Osteocyte (in vitro differentiated cells): ENCODE measurements at regions not wholly inside any gene's neighbourhood (a gene's known extent, or its start where the extent isn't known, plus 50 kb on each side); places are given as distances from the start of the nearest gene placed in this dataset.
A peak's percentile ranks its signal among the peaks of the same experiment; 100 is the strongest.
"Not testable (repeated sequence)": the region's sequence is repeated elsewhere in the genome, so short reads cannot be mapped to it uniquely, and the experiment has no call there.

Source experiments
- DNase-seq: peaks from one replicate; pipeline ENCODE4 v3.0.0; 2021; ENCODE audit warnings: mixed read lengths; ENCODE audit not compliant: unreplicated experiment; ENCODE audit errors: extremely low spot score
- H3K27ac Mint-ChIP-seq: one replicate; pipeline ENCODE4 v1.8.0; 2021; ENCODE audit warnings: mild to moderate bottlenecking, mixed read lengths; ENCODE audit not compliant: unreplicated experiment
- H3K27me3 Mint-ChIP-seq: one replicate; pipeline ENCODE4 v1.8.0; 2021; ENCODE audit warnings: mixed read lengths; ENCODE audit not compliant: unreplicated experiment
- H3K36me3 Mint-ChIP-seq: one replicate; pipeline ENCODE4 v1.8.0; 2021; ENCODE audit warnings: mixed read lengths; ENCODE audit not compliant: unreplicated experiment
- H3K4me1 Mint-ChIP-seq: one replicate; pipeline ENCODE4 v1.8.0; 2021; ENCODE audit warnings: mixed read lengths; ENCODE audit not compliant: unreplicated experiment
- H3K4me3 Mint-ChIP-seq: one replicate; pipeline ENCODE4 v1.8.0; 2021; ENCODE audit warnings: mild to moderate bottlenecking, moderate library complexity, mixed read lengths; ENCODE audit not compliant: unreplicated experiment
- H3K9me3 Mint-ChIP-seq: one replicate; pipeline ENCODE4 v1.8.0; 2021; ENCODE audit warnings: mixed read lengths; ENCODE audit not compliant: unreplicated experiment

- H3K36me3 Mint-ChIP-seq, H3K27me3 Mint-ChIP-seq, H3K4me1 Mint-ChIP-seq, DNase-seq, H3K9me3 Mint-ChIP-seq, H3K27ac Mint-ChIP-seq, H3K4me3 Mint-ChIP-seq: not testable (repeated sequence)
These were observed 1632.4 kb downstream of the RPIA start for GRCh38 chr2:90323612-90324558.

GRCh38 chr2:90324672-90325071 is 1633.2 kb downstream of the RPIA start:
- H3K4me1 Mint-ChIP-seq, H3K27ac Mint-ChIP-seq, DNase-seq, H3K9me3 Mint-ChIP-seq, H3K36me3 Mint-ChIP-seq, H3K4me3 Mint-ChIP-seq, H3K27me3 Mint-ChIP-seq: not testable (repeated sequence)

- H3K27me3 Mint-ChIP-seq, DNase-seq, H3K9me3 Mint-ChIP-seq: not testable (repeated sequence)
These were observed 1634.4 kb downstream of the RPIA start for GRCh38 chr2:90325796-90326353.

GRCh38 chr2:90355546-90355945 is 1664.1 kb downstream of the RPIA start:
- not testable (repeated sequence) for DNase-seq, H3K4me1 Mint-ChIP-seq, H3K27me3 Mint-ChIP-seq, H3K36me3 Mint-ChIP-seq, H3K4me3 Mint-ChIP-seq, H3K27ac Mint-ChIP-seq
- peaks cover 11% of the 10 kb centered on the region for H3K9me3 Mint-ChIP-seq

More at GRCh38 chr2:90325796-90326353, 1634.4 kb downstream of the RPIA start:
- not testable (repeated sequence) for H3K4me1 Mint-ChIP-seq, H3K4me3 Mint-ChIP-seq, H3K27ac Mint-ChIP-seq, H3K36me3 Mint-ChIP-seq

GRCh38 chr2:90359344-90359743 is 1667.9 kb downstream of the RPIA start:
- DNase-seq, H3K36me3 Mint-ChIP-seq, H3K27me3 Mint-ChIP-seq, H3K27ac Mint-ChIP-seq, H3K9me3 Mint-ChIP-seq, H3K4me3 Mint-ChIP-seq, H3K4me1 Mint-ChIP-seq: not testable (repeated sequence)

- H3K4me1 Mint-ChIP-seq, H3K9me3 Mint-ChIP-seq, H3K4me3 Mint-ChIP-seq, H3K27ac Mint-ChIP-seq, H3K36me3 Mint-ChIP-seq, H3K27me3 Mint-ChIP-seq: not testable (repeated sequence)
- DNase-seq = peak; percentile 83
These were observed 1668.6 kb downstream of the RPIA start for GRCh38 chr2:90359887-90360730.

GRCh38 chr2:90360731-90361035 is 1669.2 kb downstream of the RPIA start:
- DNase-seq, H3K4me1 Mint-ChIP-seq, H3K9me3 Mint-ChIP-seq, H3K36me3 Mint-ChIP-seq, H3K4me3 Mint-ChIP-seq, H3K27me3 Mint-ChIP-seq, H3K27ac Mint-ChIP-seq: not testable (repeated sequence)
